SK-N-MC (cell line): ENCODE measurements at regions not wholly inside any gene's neighbourhood (a gene's known extent, or its start where the extent isn't known, plus 50 kb on each side); places are given as distances from the start of the nearest gene placed in this dataset.

Experiments
- DNase-seq: peaks from one replicate; pipeline ENCODE4 v3.0.0-alpha.2; 2011; ENCODE audit warnings: low read depth, low spot score
- H3K27ac ChIP-seq: fragments of 200-600 bp; sonication (generic); 2 replicates; pipeline ENCODE4 v1.5.1; 2016; ENCODE audit warnings: mixed run types
- H3K36me3 ChIP-seq: fragments of 200-600 bp; sonication (generic); 2 replicates; pipeline ENCODE4 v1.6.1; 2017; ENCODE audit warnings: antibody characterized with exemption, low read length, mixed read lengths; ENCODE audit not compliant: insufficient read depth
- H3K4me3 ChIP-seq: fragments of 200-600 bp; sonication (generic); 2 replicates; pipeline ENCODE4 v1.5.1; 2016
- H3K9ac ChIP-seq: fragments of 200-600 bp; sonication (generic); 2 replicates; pipeline ENCODE4 v1.8.0; 2017; ENCODE audit warnings: mixed run types, mixed read lengths; ENCODE audit not compliant: insufficient read length
- H3K9me3 ChIP-seq: fragments of 200-600 bp; sonication (generic); 2 replicates; pipeline ENCODE4 v1.6.1; 2017; ENCODE audit warnings: low read depth, mild to moderate bottlenecking, antibody characterized with exemption, low read length, moderate library complexity, mixed read lengths
- EZH2 ChIP-seq: fragments of 200-600 bp; sonication (generic); IDR thresholded peaks from one replicate; pipeline ENCODE4 v1.6.1; 2017; ENCODE audit warnings: antibody characterized with exemption
- FOXP2 ChIP-seq: optimal IDR thresholded peaks from 2 replicates; pipeline ENCODE3; 2011; ENCODE audit warnings: mild to moderate bottlenecking, moderate library complexity; ENCODE audit not compliant: insufficient read depth; ENCODE audit errors: extremely low read length, control extremely low read depth
- POLR2AphosphoS5 ChIP-seq: IDR thresholded peaks from 2 replicates; pipeline ENCODE4 v1.6.1; 2012; ENCODE audit warnings: mild to moderate bottlenecking, low read depth, low read length, borderline replicate concordance

DNA sequence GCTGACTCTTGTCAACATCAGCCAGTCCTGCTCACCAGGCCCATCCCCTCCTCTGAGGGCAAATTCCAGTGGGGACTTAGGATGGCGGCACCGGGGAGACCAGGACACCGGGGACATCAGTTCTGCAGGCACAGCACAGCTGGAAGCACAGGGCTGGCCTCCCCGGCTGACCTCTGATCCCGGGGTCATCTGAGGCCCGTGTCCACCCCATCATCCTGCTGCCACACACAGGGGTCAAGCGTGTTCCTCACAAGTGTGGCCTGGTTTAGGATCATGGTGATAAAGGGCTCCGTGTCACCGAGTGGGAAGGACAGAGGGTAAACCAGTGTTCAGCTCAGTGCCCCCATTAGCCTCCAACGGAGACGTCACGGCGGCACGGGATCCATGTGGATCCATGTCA lies 58.1 kb upstream of the CTDP1 start:
- no peaks in the 10 kb centered on the region for H3K9me3 ChIP-seq
- no peak for TF ChIP-seq FOXP2
- no peak for TF ChIP-seq EZH2
- TF ChIP-seq POLR2AphosphoS5: no peak
- no peak overlapping the region for H3K9ac ChIP-seq
- no peak overlapping the region for H3K4me3 ChIP-seq
- H3K27ac ChIP-seq: no peak overlapping the region
- DNase-seq: no peak
- H3K36me3 ChIP-seq: no peaks in the 10 kb centered on the region

DNA sequence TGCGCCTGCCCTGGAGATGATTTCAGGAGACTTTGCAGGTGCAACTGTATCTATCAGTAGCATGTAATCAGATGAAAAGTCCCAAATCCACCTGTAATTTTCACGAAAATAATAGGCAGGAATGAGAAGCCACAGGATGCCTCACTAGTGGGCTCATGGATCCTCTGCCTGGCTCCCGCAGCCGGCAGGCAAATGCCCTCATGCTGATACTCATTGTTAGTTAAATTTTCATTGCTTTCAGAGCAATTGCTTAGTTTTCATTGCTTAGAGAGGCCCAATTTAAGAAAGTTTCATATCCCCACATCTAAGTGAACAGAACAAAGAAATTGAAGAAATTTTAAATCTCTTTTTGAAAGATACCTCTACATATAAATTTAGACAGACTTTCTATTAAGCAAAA lies 57.6 kb upstream of the CTDP1 start:
- TF ChIP-seq EZH2 (no peak), POLR2AphosphoS5 (no peak), FOXP2 (no peak)
- no peak for DNase-seq
- Histone ChIP-seq H3K27ac (no peak overlapping the region), H3K36me3 (no peaks in the 10 kb centered on the region), H3K4me3 (no peak overlapping the region), H3K9ac (no peak overlapping the region), H3K9me3 (no peaks in the 10 kb centered on the region)

DNA sequence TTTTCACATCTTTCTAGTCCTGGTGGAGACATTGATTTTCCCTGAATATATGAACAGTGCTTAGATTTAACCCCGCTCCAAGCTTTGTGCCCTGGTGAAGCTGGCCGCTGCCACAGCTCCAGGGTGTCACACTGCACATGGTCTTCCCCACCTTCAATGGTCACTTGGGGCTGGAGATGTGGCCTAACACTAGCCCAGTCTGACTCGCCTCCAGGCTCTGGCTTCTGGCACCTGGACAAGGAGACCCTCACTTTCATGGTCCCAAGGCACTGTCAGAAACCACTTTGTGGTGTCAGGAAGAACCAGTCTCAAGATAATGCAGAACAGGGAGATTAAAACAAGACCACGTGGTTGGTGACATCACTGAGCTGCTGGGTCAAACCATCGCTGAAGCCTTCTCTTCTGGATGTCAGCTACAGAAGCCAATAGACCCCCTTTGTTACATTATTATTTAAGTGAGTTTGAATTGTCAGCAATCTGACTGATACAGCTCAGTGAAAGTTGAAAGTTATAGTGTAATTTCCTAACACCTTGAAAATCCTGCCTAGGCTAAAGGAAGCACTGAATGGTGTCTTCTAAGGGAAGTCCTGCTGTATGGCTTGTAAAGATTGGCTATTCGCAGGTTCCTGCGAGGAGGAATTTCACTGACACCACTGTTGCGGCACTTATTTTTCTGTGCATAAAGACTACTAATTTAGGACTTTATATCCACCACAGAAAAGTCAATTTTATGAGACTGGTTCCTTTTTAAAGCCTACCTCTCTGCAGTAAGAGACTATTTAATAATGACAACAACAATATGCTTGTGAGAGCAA lies 55.0 kb upstream of the CTDP1 start:
- Histone ChIP-seq H3K9me3 (no peaks in the 10 kb centered on the region), H3K9ac (no peak overlapping the region), H3K4me3 (no peak overlapping the region), H3K27ac (no peak overlapping the region), H3K36me3 (no peaks in the 10 kb centered on the region)
- TF ChIP-seq EZH2 (no peak), POLR2AphosphoS5 (no peak), FOXP2 (no peak)
- DNase-seq: no peak

DNA sequence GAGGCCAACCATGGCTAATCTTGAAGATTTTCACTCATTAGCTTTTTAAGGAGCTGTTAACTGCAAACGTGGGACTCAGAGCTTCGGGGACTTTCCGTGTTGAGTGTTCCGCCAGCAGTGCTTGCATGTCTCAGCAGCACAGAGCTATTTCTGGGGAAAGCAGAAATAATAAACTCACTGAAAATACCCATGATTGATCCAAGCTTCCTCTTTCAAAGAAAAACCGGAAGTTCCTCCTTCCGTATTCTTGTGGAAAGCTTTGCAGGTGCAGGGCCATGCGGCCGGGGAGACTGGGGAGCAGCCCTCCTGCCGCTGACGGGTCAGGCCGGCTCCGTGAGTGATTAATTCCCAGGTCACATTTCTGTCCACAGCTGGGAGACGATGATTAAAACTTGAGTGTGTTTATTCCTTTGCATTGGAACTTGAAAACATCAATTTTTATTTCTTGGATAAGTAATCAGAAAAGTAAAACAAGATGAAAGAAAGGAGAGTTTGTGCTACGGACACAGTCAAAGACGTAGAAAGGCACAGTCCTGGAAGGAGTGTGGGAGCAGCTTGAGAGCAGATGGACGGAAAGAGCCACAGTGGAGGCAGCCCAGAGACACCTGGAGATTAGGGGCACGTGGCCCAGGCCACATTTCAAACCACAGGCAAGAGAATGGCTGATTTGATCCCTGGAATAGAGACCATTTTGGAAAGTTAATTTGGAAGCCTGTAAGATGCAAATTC lies 54.2 kb upstream of the CTDP1 start:
- Histone ChIP-seq H3K9me3 (no peaks in the 10 kb centered on the region), H3K36me3 (no peaks in the 10 kb centered on the region), H3K4me3 (no peak overlapping the region), H3K27ac (no peak overlapping the region), H3K9ac (no peak overlapping the region)
- no peak for DNase-seq
- TF ChIP-seq EZH2: no peak

DNA sequence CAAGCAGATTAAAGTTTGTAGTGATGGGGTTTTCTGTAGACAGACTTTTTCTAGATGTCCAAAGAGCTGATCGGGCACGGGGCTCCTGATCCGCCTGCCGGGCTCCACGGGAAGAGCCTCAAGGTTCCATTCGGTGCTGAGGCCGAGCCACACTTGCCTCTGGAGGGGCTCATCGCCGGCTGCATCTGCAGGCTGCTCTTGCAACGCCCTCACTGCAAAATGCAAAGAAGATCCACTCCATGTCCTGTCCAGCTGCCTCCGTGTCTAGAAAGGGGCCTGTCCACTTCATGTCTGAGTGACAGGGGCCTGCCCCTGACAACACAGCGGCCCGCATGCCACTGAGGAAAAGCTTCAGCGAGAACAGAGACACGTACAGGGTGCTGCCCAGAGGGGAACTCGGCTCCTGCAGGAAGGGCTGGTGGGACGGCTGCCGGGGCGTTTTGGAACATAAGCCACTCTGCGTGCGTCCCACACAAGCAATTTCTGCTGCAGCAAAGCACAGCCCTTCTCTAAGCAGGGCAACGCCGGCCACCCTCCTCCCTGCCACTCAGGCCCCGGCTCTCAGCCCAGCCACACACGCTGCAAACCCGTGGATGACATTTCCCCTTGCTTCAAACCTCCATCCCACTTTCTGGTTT lies 53.6 kb upstream of the CTDP1 start:
- no peak for DNase-seq
- no peak overlapping the region for H3K9ac ChIP-seq
- TF ChIP-seq EZH2 (no peak), POLR2AphosphoS5 (no peak), FOXP2 (no peak)
- H3K4me3 ChIP-seq: no peak overlapping the region
- no peaks in the 10 kb centered on the region for H3K36me3 ChIP-seq
- no peak overlapping the region for H3K27ac ChIP-seq
- no peaks in the 10 kb centered on the region for H3K9me3 ChIP-seq

DNA sequence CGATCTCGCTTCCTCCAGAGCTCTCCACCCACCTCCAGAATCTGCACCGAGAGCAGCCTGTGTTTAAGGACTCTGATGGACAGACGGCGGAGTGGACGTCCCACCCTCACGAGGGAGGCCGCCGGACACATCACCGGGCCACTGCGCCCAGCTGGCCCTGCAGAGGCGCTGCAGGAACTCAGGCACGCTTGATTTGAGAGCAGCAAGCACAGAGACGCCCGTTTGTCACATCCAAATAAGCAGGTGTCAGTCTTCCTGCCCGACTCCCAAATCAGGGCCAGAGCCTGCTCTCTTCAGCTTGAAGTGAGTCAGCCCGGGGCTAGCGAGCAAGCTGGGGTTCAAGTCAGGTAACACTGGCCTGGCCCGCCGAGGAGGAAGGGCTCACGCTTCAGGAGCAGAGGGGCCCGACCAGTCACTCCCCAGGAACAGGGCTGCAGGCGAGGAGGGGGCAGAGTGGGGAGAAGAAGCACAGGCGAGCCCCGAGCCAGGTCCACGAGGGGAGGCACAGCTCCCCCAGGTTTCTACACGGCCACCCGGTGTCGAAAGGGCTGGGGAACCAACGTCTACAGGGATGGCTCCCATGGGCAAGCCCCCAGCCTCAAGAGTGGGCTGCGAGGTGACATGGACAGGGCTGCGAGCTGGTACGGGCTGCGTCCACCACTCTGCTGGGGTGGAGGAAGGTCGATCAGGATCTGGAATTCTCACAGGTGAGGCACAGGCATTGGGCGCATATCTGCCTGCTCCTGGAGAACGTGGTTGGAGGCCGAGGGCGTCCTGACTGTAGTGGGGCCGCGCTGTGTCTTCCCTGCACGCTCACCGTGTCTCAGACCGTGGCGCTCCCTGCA lies 52.5 kb upstream of the CTDP1 start:
- no peak overlapping the region for H3K9ac ChIP-seq
- DNase-seq: no peak
- H3K4me3 ChIP-seq: no peak overlapping the region
- H3K9me3 ChIP-seq: no peaks in the 10 kb centered on the region
- no peak for TF ChIP-seq FOXP2
- no peak for TF ChIP-seq EZH2
- TF ChIP-seq POLR2AphosphoS5: no peak
- H3K27ac ChIP-seq: no peak overlapping the region
- H3K36me3 ChIP-seq: no peaks in the 10 kb centered on the region

DNA sequence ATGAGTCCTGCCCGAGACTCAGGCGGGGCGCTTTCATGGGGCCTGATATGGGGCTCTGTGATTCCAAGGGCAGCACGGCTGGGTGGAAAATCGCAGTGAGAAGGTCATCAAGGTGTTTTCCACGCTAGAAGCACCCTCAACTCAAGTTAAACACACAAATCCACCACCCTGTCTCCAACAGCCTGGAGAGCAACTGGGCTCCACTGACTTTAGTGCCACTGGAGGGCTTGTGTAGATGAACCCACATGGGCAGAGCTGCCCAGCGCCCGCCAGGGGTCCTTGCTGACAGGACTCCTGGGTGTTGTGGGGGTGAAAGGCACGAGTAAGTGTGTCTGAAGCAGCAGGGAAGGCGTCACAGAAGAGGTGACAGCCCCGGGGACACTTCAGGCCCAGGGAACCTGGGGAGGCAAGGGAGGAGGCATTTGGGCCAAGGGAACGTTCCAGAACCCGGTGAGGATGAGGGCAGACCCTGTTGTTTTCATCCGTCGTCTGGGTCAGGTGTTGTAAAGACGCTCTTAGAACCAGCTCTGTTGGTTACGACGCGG lies 51.8 kb upstream of the CTDP1 start:
- Histone ChIP-seq H3K36me3 (no peaks in the 10 kb centered on the region), H3K4me3 (no peak overlapping the region), H3K9ac (no peak overlapping the region), H3K9me3 (no peaks in the 10 kb centered on the region), H3K27ac (no peak overlapping the region)
- DNase-seq: no peak
- TF ChIP-seq POLR2AphosphoS5 (no peak), EZH2 (no peak), FOXP2 (no peak)
